ENCODE measurements at regions not wholly inside any gene's neighbourhood (a gene's known extent, or its start where the extent isn't known, plus 50 kb on each side); places are given as distances from the start of the nearest gene placed in this dataset.
A peak's percentile ranks its signal among the peaks of the same experiment; 100 is the strongest.

DNA sequence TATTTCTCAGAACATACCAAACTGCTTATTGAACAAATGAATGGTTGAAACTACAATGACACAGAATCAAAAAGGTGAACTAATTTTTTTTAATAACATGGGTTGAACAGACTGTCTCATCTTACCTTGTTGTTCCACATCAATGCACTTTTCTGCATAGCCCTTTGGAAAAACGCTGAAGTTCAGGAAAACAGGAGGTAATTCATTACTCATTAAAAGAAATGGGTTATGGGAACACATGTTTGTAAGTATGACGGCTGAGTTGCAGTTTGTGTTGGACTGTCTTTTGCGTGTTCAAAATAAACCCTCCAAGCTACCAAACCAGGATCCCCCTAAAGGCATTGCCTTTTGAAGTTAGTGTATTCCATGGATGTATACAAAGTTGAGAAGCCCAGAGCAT, 514.9 kb upstream of the PKN2 start:
- DNase-seq (ENCODE audit: low read depth in 2 of 3, low spot score in 2 of 3): no peak

DNA sequence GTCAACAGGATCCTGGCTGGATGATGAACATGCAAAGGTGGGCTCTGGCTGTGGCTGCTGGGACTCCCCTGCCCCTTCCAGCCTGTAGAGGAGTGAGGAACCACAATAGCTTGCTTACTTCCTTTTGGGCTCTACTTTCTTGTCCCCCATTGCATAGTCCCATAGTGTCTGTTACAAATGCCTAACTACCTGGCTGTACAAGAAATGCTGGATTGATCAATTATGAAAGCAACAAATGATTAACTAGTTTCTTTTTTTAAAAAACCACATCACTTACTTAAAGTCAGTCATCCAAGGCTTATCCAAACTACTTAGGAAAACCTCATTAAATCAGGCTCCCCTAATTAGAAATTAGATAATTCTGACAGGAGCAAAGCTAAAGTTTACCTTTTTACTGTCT, 514.1 kb upstream of the PKN2 start:
- no peak for DNase-seq (ENCODE audit: low read depth in 2 of 3, low spot score in 2 of 3)

DNA sequence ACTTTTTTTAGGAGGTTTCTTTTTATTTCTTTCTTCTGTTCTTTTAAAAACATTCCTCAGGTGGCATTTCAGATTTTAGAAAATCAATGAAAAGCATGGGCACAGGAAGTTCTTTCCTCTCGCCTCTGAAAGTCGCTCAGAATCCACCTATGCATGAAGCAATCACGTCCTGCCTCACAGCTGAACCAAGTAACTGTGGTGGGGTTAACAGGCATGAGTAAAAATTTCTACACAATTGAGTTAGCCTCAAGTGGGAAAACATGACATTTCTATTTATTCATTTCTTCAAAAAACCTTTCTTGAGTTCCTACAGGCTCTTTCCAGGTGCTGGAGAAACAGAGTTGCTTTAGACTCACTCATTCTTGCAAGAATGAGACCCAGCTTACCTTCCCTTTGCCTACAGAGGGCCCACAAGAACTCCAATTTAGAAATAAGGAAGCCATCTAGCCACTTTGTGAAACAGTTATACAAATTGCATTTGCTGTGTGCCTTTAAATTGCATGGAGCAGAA, 508.9 kb upstream of the PKN2 start:
- DNase-seq (ENCODE audit: low read depth in 2 of 3, low spot score in 2 of 3): no peak

DNA sequence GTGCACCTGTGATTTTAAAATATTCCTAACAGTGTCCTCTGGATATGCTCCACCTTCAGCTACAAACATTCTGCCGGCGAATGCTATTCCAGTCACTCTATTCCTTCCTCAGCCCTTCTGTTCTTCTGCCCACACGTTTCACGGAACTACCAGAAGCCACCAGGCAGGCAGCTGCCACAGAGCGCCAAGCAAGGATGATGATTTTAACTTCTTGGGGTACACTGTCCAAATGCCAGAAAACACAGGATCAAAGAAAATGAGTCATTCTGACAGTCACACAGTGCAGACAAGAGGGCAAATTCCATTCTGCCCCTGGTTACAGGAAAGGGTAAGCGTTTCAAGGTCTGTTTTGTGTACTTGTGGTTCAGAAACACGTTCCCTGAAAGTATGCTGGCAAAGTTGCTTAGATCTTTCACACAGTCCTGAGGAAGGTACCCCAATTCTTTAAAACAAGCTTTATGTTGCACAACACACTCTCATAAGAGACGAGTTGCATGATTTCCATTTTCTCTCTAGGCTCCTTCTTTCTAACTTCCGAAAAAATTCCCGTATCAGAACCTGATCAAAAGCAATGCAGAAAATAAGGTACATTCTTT, 508.3 kb upstream of the PKN2 start:
- no peak for DNase-seq (ENCODE audit: low read depth in 2 of 3, low spot score in 2 of 3)

DNA sequence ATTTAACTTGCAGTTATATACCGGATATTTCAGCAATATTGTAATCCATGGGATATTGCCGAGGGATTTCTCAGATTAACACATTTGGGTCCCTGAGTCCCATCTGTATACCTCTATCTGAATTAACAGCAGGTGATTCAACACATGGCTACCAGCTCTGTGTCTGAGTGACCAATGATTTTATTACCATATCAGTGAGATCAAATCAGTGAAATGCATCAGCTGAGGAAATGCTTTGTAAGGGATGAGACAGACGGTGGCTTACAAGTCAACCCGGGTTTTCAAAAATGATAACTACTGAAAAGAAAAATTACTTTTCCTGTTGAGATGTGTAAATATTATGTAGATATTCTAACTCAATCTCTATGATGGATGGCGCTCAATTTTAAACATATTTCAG, 504.1 kb upstream of the PKN2 start:
- no peak for DNase-seq (ENCODE audit: low read depth in 2 of 3, low spot score in 2 of 3)

DNA sequence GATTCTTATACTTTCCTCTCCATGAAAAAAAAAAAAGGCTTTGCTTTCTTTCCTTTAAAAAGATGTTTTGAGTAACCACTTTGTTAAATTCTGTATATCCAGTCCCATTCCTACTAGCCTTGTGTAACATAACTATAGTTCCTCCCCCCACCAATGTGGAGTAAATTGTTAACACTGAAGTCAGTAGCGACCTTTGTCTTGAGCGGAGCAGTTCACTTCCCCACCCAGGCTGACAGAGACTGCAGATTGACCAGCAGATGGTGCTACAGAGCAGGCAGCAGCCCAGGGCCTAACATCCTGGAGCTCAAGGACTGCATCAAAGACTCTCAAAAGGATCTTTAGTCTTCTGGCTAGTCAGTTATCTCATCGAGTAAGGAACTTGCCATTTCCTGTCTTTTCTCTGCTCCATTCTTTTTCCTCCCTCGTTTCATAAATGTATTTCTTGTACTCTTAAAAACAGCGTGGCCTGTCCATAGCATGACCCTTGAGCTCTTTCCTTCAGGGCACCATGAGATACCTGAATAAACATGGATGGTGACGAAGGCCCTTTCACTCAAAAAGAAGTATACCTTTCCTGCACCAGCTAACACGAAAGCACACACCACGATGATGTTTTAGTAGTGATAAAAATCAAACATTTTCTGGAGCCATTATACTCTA, 503.5 kb upstream of the PKN2 start:
- DNase-seq (ENCODE audit: low read depth in 2 of 3, low spot score in 2 of 3): peak; percentile 3 to 84 (median 73)

DNA sequence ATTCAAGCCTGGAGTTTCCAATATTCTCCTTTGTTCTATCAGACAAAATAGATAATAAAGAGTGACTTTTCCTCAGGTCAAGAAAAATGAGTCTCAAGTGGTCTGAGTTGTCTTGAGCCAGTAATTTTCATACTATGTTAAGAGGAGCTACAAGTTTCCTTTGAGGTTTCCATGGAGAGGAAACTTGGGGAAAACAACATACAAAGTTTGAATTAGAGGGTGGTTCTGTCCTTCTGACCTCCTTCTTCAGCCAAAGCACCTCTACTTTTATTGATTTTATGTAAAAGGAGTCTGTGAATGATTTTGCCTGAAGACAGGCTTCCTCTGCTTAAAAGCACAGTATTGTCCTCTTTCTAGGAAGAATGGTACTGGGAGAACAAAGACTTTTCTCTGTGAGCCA, 497.2 kb upstream of the PKN2 start:
- no peak for DNase-seq (ENCODE audit: low read depth in 2 of 3, low spot score in 2 of 3)

DNA sequence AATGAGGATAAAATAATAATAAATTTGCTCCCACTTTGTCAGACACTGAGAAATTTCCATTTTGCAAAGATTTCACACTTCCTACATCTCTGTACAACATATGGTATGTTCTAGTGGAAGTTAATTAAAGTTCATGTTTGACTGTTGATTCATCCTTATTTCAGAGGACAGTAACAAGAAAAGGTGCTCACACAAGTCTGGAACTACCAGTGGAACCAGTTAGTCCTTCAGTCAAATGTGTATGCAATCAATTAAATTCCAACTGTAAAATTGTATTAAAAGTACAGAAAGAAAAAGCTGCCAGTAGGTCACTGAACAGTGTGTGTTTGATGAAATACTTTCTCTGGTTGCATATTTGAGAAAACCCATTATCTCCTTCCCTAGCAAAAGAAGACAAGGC, 496.0 kb upstream of the PKN2 start:
- DNase-seq (ENCODE audit: low read depth in 2 of 3, low spot score in 2 of 3): no peak

DNA sequence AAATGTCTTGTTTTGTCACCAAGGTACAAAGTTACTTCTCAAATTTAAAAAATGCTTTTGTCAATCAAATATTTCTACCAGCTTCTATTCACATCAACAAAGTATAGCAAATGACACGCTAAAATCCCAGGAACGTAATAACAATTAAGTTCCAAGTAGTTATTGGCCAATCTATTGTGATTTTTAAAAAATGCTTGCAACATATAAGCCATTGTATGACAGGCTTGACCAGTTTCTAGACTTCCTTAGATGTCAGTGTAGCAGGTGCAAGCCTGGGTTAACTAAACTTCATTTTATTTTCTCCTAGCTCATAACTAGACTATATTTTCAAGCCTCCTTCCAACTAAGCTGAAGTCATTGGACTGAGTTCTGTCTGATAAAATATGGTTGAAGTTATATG, 494.5 kb upstream of the PKN2 start:
- no peak for DNase-seq (ENCODE audit: low read depth in 2 of 3, low spot score in 2 of 3)

DNA sequence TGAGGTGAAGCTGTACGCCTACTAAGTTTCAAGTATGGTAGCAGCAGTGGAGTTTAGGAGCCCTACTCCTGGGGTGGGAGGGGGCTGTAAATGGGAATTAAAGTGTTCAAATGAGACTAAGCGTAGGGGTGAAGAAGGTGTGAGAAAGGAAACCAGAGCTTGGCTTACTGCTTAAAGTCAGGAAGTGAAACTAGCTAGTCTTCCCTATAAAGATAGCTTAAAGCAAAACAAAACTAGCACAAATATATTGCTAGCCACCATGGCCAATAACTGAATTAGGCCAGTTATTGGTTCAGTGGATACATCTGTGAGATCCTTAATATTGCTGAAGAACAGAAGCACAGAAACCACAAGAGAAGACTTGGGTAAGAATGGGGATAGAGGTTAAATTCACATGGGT, 492.2 kb upstream of the PKN2 start:
- DNase-seq (ENCODE audit: low read depth in 2 of 3, low spot score in 2 of 3): no peak

DNA sequence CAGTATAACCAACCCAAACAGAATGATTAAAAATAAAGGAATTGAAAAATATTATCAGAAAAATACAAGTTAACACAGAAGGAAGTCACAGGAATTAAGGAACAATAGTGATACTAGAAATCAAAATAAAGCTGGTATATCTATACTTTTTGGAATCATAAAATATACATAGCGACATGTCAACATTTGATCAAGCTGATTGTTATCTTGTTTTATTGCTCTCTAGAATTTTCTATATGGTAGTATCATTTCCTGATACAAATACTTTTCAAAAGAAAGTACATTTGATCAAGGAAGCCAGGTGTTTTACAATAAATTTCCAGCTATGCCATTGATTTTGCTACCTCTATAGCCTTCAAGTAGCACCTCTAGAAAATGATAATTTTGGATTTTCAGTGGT, 489.5 kb upstream of the PKN2 start:
- DNase-seq (ENCODE audit: low read depth in 2 of 3, low spot score in 2 of 3): no peak

DNA sequence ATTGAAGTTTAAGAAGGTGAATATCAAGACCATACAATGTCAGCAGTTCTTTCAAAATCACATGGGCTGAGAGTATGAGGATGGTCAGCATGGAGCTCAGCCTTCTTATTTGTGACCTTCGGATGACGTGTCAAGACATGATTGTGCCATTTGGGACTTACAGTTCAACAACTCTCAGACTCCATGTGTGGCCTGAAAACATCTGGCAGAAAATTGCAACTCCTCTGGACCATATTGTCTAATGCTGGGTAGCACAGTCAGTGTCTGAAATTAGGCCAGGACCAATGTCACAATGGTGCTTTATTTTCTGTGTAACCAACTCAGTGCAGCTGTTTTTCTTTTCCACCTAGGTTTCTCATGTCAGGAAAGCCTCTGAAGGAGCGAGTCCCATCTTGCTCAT, 483.5 kb upstream of the PKN2 start:
- no peak for DNase-seq (ENCODE audit: low read depth in 2 of 3, low spot score in 2 of 3)

DNA sequence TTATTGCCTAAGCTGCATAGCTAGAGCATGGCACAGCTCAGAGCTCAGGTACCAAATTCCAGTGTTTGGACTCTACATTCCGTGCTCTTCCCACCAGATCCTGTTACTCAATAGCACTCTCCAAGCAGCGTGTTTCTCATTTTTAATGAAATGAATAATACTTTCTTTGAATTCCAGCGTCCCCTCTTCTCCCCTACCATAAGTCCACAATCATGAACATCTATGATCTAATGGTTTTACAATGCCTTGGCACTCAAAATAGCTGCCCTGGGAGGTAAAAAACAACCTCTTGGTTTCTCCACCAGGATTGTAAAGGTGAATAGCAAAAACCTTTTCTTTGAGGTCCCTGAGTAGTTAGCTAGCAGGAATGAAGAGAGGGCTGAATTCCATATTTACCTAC, 480.0 kb upstream of the PKN2 start:
- DNase-seq (ENCODE audit: low read depth in 2 of 3, low spot score in 2 of 3): no peak

DNA sequence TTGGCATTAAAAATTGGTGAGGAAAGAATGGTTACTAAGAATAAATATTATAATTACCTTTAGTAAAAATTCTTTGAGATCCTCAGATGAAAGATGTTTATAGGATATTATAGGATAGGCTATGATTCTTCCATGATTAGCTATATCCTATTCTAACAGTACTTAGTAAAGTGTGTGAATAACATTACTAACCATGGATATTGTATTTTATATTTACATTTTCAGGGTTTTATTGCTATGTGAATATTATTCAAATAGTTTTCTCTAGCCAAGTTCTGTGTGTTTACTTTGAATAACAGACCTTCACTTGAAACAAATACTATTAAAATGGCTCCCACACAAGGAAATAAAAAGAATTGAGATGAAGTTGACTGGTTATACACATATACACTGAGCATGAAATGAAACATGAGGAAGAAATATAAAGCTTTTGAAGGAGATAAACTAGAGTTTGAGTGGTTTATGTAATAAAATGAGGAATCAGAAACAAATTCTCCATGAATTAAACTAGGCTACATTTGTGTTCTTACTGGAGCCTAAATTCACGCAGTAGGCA, 479.4 kb upstream of the PKN2 start:
- DNase-seq (ENCODE audit: low read depth in 2 of 3, low spot score in 2 of 3): no peak

DNA sequence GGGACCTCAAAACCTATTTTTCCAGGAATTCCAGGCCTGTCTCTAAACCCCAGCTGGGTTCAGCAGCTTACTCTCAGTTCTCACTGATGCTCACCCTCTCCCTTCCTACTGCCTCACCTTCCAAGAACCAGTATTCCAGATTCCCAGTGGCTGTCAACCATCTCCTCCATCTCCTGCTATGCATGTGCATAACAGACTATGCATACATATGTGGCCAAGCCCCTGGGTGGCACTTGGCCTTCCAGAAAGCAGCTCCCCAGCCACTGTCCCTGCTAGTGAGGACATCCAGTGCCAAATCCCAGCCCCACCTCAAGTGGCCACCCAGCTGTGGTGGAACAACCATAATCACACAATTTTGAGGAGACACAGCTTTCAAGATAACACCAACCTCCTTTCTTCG, 475.7 kb upstream of the PKN2 start:
- DNase-seq (ENCODE audit: low read depth in 2 of 3, low spot score in 2 of 3): no peak

DNA sequence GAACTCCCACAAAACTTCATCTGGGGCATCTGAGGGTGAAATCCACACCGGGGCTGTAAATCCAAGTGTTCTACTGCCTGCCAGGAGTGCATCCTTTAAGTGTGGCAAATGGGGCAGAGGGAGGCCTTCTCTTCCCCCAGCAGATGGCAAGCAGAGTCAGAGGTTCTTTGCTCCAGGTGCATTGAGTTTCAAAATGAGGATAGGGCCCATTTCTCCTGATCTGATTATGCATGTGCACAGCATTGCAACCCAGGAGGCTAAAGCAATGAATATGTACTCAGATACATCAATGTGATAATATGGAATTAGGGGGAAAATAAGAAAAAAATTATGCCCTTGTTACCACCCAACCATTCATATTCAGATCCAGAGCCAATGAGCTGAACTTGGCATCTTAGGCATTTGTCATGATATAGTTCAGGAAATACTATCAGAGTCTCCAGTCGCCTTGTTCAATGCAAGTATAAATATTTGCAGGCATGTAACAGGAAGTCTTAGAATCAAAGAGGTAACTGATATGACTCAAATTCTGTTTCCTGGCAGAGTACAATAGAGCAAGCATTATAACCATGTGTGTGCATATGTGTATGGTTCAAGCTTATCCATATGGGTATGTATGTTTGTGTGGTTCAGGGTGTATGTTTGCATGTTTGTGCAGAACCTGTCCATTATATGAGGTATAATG, 473.8 kb upstream of the PKN2 start:
- no peak for DNase-seq (ENCODE audit: low read depth in 2 of 3, low spot score in 2 of 3)

DNA sequence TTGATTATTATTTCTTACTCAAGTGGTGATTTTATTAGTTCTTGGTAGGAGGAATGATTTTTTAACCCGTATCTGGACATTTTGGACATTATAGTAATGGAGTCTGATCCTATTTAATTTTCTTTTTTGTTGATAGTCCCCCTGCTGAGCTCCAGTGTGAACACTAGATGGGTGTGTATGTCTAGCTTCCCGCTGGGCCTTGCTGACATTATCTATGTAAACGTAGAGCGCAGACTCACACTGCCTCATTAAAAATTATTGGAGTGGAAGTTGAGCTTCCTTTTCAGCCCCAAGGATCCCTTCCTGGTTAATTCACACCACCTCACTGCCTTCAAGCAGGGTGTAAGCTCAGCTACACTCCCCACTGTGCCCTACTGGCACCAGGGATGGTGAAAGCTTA, 467.6 kb upstream of the PKN2 start:
- DNase-seq (ENCODE audit: low read depth in 2 of 3, low spot score in 2 of 3): no peak

DNA sequence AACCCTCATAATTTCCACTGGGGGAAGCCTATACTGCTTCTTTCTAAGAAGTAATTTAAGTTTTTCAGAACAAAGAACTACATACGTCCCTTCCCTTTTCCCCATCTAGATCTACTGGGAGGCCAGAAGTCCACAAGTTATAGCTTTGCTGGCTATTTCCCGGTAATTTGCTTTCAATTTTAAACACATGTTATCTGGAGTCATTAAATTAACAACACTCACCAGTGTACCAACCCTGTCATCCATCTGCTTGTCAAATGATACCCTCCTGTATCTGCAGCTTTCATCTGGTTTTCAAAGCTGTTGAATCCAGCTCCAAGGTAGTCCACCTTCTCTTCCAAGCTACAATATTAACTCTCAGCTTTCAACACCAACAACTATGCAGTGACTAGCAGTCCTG, 466.7 kb upstream of the PKN2 start:
- DNase-seq (ENCODE audit: low read depth in 2 of 3, low spot score in 2 of 3): no peak

DNA sequence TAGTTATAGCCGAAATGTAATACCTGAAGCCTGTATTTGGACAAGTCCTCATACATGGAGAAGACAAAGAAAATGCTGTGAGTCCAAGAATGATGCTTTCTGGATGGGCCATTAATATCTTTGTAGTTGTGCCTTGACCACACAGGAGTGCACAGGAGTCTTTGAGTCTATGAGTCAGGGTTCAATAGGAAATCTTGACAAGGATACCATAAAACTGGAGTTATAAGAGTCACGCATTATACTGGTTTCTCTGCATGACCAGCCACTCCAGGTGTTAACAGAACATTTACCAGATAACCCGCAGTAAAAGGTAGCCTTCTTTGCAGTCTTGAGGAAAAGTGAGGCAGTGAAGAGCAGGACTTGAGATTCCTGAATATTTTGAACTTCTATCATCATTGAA, 464.6 kb upstream of the PKN2 start:
- DNase-seq (ENCODE audit: low read depth in 2 of 3, low spot score in 2 of 3): no peak

DNA sequence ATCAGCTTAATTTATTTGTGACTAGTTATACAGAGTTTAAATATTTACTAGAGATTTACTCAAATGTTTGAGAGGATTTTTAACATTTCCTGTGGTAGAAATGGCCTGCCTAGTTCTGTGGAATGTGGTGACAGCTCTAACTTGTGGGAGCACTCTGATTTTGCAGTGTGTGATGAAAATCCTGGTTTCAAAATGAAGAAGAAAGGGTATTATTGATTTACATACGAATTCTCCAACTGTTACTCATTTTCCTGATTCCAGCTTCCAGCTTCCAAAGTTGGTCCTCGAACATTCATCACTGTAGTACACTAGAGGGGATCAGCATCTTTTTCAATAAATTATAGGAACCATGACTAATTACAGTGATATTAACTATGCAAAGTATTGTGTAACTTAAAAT, 462.7 kb upstream of the PKN2 start:
- DNase-seq (ENCODE audit: low read depth in 2 of 3, low spot score in 2 of 3): no peak

DNA sequence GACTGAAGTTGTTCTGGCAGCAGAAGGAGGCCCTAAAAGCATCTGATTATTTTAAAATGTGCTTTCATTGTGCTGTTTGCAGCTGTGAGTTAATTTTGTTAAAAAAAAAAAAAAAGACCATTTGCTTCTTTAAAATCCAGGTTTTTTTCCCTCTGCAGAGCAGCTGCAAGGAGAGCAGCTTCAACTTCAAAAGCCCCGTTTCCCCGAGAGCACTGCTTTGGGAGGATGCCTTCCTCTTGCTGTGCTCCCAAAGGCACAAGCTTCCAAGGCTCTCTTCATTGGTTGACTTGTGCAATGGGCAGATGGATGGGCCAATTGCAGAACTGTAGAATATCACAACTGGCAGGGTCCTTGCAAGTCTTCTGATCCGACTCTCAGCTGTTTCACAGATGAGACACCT, 459.2 kb upstream of the PKN2 start:
- no peak for DNase-seq (ENCODE audit: low read depth in 2 of 3, low spot score in 2 of 3)

DNA sequence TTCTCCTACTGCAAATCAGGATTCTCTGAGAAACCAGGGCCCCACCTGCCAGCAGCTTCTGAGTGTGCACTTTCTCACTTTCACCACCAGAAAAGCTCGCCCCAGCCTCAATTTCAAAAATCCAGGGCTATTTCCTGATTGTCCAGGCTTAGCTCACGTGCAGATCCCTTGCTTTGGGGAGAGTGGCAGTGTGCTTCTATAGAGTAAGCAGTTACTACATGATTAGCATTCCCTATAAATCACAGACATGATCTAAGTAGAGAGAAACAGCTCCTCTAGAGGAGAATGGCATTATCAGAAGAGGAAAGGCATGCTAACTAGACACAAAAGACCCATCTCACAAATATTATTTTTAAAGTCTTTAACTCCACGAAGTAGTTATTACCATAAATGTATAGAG, 456.0 kb upstream of the PKN2 start:
- DNase-seq (ENCODE audit: low read depth in 2 of 3, low spot score in 2 of 3): no peak
